Peyer's patch (tissue), 4 donors: ENCODE measurements at regions not wholly inside any gene's neighbourhood (a gene's known extent, or its start where the extent isn't known, plus 50 kb on each side); places are given as distances from the start of the nearest gene placed in this dataset.

ENCODE experiments used
- CTCF ChIP-seq, 6 experiments: fragments of 450-650 bp in 4 of 6; fragments of 200-600 bp in 2 of 6; sonication (generic) in 1 of 6; IDR thresholded peaks; one replicate each; pipeline ENCODE4 v1.5.1; 2017 to 2019; ENCODE audit warnings: antibody characterized with exemption in 6 of 6, mild to moderate bottlenecking in 3 of 6, moderate library complexity in 1 of 6
- POLR2A ChIP-seq, 2 donors: fragments of 450-650 bp; IDR thresholded peaks; one replicate each; pipeline ENCODE4 v1.5.1; 2017; ENCODE audit warnings: antibody characterized with exemption in 2 of 2, mild to moderate bottlenecking in 2 of 2, moderate library complexity in 2 of 2

DNA sequence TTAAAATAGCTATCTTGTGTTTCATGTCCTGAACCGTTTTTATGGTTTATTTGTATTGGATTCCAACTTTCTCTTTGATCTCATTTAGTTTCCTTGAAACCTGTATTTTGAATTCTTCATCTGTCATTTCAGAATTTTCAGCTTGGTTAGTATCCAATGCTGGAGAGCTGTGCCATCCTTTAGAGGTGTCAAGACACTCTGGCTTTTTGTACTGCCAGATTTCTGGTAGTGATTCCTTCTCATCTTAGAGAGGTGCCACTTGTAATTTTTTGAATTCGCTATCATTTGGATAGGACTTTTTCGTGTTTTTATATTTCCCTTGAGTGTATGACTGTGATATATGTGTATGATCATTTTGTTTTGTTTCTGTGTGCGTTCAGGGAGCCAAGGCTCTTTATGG lies 591.4 kb downstream of the ADCYAP1 start:
- TF ChIP-seq POLR2A (IDR thresholded peaks at IDR 0.05) (no peak), CTCF (IDR thresholded peaks at IDR 0.05) (no peak)
